HG03469 (cell line): ENCODE measurements at regions not wholly inside any gene's neighbourhood (a gene's known extent, or its start where the extent isn't known, plus 50 kb on each side); places are given as distances from the start of the nearest gene placed in this dataset.
"Not testable (repeated sequence)": the region's sequence is repeated elsewhere in the genome, so short reads cannot be mapped to it uniquely, and the experiment has no call there.

Experiments
- ATAC-seq: cut with Tn5 transposase; IDR thresholded peaks from one replicate; pipeline ENCODE4 v1.9.1; 2021; ENCODE audit warnings: mild to moderate bottlenecking, moderate library complexity, moderate number of reproducible peaks; ENCODE audit not compliant: unreplicated experiment

DNA sequence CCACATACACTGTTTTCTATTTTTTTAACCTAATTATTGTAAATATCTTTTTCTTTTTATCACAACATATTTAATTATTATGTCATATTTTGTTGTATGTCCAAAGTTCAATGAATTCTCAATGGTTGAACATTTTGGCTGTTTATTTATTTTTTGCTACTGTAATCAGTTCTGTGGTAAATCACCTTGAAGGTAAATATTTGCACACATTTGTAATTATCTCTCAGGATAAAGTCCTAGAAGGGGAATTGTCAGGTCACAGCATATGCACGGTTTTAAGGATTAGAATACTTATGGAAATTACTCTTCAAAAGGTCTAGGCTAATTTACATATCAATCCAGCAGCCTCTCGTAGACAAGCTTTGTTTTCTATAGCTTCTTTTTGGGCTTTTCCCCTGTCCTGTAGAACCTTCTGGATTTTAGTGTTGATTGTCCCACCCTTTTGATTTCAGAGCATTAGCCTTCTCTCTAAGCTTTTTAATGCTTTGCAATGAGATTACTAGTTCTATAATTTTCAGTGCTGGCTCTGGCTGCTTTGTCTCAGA is 362.6 kb downstream of the KCNRG start:
- no peak for ATAC-seq

DNA sequence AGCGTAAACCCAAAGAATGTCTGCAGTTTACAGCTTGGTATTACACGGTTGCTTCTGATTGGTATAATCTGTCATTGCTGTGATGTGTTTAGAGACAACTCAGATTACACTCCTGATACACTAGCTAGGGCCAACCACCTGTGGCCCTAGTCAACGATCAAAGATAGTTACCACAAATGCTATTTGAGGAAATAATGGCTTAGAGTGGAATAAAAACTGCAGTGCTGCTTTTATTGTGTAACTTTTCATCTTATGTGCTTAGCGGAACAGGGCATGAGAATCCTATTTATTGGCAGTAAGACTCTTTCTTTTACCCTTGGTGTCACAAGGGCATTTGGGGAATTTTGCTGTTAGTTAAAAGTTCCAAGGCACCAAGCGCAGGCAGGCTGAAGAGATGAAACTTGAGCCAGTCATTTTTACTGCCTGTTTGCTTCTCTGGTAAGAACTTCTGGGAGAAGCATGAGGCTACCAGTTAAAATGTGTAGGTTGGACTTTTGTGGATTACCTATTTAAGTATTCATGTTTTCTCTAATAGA is 363.3 kb downstream of the KCNRG start:
- no peak for ATAC-seq

DNA sequence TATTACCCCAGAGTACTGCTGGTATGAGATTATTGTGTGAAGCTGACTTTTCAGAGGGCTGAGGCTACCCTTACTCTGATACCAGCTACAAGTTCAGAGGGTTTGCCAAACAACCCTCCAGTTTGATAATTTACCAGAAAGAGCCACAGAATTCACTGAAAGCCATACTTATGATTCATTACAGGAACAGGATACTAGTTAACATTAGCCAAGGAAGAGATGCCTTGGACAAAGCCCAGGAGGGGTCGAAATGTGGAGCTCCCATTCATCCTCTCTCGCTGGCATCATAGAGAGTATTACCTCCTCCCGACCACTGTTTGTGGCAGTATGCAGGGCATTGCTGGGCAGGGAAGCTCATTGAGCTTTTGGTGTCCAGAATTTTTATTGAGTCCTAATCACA is 364.3 kb downstream of the KCNRG start:
- no peak for ATAC-seq

DNA sequence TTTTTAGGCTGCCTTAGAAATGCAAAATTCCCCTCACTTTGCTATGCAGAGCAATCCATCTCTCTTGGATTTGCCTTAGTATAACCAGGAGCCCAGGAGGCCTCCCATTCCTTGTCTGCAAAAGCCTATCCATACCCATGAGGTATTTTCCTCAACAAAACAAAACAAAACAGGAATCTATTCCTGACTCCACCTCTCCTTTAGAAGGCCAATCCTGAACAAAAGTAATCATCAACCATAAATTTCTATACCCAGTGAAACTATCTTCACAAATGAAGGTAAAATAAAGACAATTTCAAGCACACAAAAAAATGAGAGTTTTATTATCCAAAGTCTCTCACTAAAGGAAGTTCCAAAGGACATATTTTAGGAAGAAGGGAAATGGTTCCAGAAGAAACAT is 365.7 kb downstream of the KCNRG start:
- ATAC-seq: no peak

DNA sequence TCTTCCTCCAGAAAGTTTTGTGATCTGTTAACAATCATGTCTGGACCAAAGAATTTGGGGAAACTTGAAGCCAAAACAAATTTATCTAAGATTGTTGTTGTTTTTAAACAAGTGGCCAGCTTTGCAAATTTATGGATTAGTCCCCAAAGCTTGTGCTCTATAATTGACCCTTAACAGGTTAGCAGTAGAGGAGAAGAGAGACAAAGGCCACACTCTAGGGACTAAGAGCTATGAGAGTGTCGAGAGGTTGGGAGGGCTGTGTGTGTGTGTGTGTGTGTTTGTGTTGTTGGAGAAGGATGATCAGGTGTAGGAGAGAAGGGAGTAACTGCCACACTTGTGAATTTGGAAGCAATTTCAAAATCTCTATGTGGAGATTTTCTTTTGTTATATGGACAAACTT is 367.3 kb downstream of the KCNRG start:
- no peak for ATAC-seq

DNA sequence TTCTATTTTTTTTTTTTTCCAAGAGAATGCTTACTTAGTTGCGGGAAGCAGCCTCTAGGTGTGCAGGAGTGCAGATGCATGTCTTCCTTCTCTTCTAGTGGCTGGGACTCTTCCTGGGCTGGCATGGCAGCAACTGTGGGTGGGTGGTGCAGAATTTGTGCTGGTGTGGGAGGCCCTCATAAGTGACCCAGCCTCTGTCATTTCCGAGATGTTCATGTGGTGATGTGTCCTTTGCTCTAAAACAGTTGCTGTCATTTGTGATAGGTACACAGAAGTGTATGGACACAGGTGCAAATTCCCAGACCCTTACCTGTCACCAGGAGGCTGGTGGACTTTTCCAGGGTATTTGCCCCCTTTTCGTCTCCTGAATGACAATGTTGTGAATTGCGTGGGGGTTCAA is 367.7 kb downstream of the KCNRG start:
- no peak for ATAC-seq

DNA sequence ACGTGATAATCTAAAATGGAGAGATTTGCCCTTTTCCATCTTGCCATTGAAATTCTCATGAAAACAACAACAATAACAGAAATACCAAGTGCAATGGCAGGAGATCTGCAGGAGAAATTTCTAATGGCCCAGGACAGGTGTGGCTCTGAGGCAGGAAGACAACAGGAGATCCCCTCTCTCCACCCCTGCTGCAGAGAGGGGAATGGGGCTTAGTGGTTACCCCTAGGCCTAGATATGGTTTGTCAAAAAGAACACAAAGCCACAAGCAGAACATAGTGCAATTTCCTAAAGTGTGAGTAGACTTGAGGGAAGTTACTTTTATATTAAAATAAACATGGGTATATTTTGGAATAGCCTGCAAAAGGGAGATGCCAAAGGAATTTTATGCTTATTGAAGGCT is 369.5 kb downstream of the KCNRG start:
- ATAC-seq: no peak

DNA sequence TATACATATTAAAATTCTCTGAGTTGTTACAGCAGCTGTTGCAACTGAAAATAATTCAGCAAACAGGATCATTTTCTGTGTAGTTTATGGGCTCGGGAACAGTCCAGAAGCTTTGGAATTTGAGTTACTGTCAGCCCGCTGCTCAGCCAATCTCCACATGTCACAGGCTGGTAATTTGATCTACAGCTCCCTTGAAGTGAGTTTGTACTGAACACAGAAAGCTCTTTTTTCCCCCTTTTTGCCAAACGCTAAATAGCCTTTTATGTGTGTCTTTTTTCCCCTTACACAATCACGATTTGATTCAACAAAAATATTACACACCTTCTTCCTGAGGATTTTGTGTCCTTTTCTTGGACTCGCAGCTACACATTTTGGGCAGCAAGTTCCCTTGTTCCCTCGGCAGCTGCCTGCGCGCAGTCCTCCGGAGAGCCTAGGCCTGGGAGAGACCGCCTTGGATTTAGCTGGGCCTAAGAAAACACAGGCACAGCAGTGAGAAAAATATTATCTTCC is 371.4 kb downstream of the KCNRG start:
- ATAC-seq: no peak

DNA sequence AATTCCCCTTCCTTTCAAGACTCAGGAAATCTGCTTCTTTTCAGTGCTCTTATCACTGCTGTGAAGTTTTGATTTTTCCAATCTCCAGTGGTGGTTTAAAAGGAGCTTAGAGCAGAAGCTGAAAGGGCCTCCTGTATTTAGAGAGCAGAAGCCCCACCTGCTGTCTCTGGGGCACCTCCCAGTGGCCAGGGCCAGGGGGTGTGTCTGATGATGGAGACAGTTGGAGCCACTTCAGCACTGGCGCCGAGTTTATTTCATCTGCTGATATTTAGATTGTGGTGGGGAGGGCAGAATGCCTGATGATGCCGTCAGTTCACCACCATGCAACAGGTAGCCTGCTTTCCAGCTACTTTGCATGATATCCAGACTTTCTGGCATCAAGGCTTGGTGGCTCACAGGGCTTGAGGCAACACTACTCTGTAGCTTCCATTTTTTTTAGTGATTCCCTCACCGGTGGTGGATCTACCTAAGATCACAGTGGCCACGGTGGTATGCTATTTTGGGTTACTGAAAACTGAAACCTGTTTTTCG is 371.9 kb downstream of the KCNRG start:
- ATAC-seq: no peak

DNA sequence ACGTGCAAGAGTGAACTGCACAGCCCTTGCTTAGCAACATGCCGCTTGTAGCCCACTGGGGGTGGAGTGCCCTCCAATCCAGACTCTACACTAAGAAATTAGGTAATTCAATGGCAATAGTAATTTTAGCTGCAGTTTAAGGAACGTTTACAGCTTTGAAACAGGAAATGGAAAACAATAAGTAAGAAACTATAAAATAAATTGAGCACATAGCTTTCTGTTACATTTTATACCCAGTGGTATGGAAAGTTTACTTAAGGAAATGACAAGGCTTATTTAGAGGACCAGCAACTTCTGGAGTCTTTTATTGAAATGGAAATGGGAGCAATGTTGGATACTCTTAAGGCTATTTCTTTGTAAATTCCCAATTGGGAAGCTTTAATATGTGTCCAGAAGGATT is 373.2 kb downstream of the KCNRG start:
- ATAC-seq: no peak

DNA sequence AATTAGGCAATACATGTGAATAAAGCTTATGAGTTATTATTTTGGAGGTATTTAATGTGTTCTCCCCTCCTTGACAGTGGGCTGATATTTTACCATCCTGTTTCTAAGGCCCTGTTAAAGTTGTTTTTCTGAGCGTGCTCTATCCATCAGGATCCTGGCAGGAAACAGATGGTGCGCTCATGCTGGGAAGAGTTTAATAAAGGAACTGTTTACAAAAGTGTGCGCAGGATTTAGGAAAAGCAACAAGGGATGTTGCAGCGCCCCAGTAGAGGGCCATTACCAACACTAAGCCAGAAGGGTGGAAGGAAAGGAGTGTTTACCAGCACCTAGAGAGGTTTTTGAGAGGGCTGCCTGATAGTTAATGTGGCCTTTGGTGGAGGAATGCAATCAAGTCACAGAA is 374.5 kb downstream of the KCNRG start:
- ATAC-seq: no peak

DNA sequence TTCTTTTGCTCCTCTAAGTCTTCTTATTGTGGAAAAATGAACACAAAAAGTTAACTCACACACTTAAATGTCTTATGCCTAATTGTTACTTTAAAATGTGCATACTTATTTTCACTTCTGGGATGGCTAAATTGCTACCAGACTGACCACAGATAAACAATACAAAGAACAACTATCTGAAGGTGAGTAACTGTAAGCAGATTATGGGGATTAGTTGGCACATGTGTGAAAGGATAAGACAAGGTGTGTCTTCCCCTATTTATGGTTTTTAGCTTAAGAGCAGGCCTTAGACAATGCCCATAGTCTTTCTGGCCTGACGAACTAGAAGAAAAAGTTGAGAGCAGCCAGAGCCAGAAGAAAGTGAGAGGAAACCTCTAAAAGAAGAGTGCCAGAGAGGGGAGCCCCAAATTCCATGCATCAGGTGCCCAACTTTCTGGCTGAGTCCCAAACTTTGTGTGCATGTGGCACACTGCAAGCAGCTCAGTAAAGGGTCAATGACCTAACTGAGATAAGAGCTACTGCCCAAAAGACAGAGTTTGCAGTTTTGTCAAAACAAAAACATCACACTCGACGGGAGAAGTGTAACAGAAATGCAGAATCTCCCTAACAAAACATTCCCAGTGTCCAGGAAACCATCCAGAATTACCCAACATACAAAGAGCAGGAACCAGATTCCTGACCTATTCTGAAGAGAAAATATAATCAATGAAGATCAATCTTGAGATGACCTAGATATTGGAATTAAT is 375.4 kb downstream of the KCNRG start:
- ATAC-seq: no peak

DNA sequence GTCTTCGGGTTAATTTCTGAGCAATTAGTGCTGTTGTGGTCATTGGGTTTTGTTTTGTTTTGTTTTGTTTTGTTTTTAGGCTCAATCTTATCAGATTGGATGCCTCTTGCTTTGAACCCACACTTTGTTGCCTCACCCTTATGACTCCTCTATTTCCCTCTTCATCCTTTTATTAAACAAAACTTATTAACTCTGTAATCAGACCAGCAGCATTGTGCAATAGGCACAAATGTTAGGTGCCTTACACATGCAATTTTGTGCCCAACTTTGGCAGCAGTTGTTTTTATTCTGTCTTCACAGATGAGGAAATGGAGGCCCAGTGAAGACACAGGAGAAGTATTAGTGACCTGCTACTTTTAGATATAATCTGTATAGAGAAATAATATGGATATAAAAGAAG is 377.7 kb downstream of the KCNRG start:
- no peak for ATAC-seq

DNA sequence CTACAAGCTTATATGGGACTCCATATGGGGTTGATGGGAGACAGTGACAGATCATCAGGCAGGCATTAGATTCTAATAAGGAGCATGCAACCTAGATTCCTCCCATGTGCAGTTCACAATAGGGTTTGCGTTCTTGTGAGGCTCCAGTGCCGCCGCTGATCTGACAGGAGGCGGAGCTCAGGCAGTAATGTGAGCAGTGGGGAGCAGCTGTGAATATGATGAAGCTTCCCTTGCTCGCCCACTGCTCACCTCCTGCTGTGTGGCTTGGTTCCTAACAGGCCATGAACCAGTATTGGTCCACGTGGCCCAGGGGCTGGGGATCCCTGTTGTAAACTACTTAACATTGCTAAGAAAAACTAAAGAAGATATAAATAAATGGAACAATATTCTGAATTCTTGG is 378.4 kb downstream of the KCNRG start:
- ATAC-seq: no peak

DNA sequence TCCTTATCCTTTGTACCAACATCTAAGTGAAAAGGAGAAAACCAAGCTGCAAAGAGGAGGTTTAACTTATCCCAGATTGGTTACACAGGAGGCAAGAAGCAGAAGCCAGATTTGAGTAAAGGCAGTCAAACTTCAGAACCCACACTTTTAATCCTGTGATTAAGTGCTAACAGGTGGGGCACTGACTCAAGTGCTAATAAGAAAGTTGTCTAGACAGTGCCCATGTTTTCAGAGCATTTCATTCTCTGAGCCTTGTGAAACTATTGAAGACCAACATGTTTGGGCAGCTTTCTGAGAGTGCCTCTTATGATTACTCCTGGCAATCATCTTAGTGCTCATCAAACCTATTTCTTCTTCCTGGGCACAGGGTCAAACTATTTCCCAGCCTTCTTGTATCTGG is 380.8 kb downstream of the KCNRG start:
- ATAC-seq: no peak

DNA sequence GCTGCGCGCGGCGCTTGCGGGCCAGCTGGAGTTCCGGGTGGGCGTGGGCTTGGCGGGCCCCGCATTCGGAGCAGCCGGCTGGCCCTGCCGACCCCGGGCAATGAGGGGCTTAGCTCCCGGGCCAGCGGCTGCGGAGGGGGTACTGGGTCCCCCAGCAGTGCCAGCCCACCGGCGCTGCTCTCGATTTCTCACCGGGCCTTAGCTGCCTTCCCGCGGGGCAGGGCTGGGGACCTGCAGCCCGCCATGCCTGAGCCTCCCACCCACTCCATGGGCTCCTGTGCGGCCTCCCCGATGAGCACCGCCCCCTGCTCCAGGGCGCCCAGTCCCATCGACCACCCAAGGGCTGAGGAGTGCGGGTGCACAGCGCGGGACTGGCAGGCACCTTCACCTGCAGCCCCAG is 381.4 kb downstream of the KCNRG start:
- ATAC-seq: not testable (repeated sequence)

DNA sequence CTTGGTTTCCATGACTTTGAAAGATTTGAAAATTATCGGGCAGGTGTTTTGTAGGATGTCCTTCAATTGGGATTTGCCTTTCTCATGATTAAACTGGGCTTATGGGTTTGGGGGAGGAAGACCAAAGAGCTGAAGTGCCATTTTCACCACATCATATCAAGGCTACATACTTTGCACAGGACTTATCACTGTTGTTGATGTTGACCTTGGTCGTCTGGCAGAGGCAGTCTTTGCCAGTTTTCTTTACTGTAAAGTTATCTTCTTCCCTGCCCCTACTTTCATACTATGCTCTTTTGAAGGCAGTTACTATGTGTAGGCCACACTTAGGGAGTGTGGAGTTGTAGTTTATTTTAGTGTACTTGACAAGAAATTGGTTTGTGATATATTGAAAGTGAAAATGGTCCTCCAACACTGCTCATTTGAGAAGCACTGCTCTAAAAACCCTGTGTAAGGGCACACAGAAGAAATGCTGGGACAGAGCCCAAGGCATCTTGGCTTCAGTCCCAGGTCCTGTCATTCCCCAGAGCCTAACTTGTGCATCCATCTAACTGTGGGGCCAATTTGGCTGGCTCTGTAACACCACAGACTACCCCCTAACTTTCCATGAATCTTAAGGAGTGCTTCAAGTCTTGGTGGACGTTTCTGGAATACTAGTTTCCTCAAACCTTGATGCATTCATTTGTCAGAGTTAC is 384.9 kb downstream of the KCNRG start:
- ATAC-seq: no peak

DNA sequence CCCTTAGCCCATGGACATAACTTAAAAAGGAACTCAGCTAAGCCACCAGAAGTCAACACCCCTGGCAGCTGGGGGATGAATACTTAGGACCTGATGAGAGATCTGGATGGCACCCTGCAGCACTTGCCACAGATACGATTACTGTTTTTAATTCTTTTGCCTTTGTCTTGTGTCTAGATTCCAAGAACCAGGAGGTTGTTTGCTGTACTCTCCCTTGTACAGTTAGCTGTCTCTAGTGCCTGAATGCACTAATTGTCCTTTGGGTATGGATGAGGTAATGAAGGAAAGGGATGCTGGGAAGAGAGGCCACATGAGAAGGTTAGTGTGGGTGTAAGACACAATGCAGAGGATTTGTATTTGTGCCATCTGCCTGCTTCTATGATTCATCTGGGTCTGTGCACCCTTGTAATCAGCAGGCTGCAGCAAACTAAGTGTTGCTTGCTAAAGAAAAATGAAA is 385.8 kb downstream of the KCNRG start:
- no peak for ATAC-seq

DNA sequence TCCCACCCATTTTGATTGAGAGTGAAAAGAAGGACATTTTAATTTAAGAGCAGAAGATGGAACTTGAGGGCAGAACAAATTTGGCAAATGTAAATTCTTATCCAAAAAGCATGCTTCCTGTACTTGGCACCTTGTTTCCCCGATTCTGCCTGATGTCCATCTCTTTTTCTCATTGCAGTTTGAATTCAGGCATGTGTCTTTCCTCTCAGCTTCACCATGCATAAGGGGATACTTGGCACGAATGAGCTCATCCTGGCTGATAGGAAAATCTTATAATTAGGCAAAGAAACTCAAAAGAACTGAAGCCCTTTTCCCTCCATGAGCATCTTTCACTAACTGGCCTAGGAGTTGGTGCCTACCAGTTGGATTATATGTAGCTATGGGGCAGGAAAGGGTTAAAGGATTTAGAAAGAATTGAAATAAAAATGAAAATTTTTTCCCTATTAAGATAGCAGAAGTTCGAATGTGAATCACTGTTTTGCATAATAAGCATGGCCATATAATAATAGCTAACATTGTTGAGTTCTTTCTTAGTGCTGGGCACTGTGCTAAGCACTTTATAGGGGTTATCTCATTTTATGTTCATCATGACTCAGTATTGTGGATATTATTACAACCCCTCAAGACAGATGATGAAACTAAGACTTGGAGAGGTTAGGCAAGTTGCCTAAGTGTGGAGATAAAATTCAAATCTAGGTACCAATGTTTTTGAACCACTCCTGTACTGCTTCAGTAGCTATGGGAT is 386.6 kb downstream of the KCNRG start:
- no peak for ATAC-seq

DNA sequence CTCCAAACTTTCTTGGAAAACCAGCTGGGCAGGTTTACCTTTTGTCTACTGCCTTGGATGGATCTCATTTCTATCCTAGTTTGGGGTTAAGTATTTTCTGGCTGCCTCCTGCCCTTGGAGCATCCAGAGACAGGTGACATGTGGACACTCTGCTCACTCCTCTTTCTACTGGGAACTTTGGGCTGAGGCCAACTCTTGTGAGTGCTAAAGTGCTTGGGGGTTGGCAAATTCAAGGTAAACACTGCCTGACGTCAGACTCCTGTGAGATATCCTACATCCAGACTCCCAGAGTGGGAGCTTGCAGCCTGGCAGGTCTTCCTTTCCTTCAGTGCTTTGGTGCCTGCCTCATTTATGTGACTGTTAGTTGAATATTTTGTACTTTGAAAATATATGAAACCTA is 388.1 kb downstream of the KCNRG start:
- no peak for ATAC-seq

DNA sequence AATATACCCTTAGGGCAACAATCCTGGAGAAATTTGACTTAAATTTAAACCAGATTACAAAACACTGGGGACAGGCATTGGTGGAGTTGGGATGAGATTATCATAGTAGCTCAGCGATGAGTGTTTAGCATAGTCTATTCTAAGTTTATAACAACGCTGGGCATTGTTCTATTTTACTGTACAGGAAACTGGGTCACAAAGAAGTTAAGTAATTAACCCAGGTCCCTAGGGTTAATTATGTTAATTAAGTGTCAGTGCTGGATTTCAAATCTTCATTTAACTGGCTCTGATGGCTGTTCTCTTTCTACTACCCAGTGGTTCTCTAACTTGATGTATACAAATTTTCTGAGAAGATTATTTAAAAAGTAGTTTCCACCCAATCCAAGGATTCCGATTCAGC is 388.9 kb downstream of the KCNRG start:
- no peak for ATAC-seq
